ENCODE measurements at regions not wholly inside any gene's neighbourhood (a gene's known extent, or its start where the extent isn't known, plus 50 kb on each side); places are given as distances from the start of the nearest gene placed in this dataset.

DNA sequence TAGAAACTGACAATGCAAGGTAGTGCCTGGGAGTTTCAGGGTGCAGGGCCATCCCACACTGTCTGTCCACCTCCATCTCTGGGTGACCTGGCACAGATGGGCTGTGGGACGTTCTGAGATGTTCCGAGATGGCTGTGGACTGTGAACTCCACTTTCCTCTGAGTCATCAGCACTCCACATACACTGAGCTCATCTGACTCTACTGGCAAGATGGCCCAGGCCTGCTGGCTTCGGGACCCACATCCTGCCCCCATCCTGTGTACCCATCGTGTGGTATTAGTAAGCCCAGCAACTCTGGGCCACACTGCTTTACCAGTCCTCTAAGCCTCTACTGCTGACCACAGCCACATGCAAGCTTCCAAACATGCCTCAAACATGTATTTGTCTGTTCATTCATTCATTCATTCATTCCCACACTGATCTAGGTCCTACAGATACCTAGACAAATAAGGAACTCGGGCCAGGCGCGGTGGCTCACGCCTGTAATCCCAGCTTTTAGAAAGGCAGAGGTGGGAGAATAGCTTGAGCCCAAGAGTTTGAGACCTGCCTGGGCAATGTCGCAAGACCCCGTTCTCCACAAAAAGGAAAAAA is 124.8 kb upstream of the CXCR4 start:
- no peak overlapping the region for H3K4me3 ChIP-seq (replicated peaks; ENCODE audit: low read depth, low read length)
- TF ChIP-seq, protein P1, sequence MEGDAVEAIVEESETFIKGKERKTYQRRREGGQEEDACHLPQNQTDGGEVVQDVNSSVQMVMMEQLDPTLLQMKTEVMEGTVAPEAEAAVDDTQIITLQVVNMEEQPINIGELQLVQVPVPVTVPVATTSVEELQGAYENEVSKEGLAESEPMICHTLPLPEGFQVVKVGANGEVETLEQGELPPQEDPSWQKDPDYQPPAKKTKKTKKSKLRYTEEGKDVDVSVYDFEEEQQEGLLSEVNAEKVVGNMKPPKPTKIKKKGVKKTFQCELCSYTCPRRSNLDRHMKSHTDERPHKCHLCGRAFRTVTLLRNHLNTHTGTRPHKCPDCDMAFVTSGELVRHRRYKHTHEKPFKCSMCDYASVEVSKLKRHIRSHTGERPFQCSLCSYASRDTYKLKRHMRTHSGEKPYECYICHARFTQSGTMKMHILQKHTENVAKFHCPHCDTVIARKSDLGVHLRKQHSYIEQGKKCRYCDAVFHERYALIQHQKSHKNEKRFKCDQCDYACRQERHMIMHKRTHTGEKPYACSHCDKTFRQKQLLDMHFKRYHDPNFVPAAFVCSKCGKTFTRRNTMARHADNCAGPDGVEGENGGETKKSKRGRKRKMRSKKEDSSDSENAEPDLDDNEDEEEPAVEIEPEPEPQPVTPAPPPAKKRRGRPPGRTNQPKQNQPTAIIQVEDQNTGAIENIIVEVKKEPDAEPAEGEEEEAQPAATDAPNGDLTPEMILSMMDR (IDR thresholded peaks at IDR 0.05; ENCODE audit: low read depth, low read length, missing control alignments): no peak
- DNase-seq (ENCODE audit: extremely low read depth, low read depth): no peak

DNA sequence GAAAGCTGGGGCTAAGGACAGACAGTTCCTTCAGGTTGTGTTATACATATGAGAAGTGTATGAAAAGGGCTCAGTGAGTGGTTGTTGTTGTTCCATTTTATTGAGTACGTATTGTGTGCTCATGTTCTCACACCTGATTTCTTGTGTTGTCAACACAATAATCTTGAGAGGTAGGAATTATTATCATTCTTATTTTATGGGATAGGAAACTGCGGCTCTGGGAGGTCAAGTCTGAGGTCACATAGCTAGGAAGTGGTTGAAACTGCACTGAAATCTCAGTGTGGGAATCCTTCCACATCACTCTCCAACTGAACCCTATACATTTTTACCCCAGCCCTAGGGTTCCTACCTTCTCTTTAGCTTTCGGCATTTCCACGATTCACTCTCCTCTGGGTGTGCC is 124.2 kb upstream of the CXCR4 start:
- DNase-seq (ENCODE audit: extremely low read depth, low read depth): no peak
- TF ChIP-seq, protein P1 (IDR thresholded peaks at IDR 0.05; ENCODE audit: low read depth, low read length, missing control alignments): no peak
- no peak overlapping the region for H3K4me3 ChIP-seq (replicated peaks; ENCODE audit: low read depth, low read length)

DNA sequence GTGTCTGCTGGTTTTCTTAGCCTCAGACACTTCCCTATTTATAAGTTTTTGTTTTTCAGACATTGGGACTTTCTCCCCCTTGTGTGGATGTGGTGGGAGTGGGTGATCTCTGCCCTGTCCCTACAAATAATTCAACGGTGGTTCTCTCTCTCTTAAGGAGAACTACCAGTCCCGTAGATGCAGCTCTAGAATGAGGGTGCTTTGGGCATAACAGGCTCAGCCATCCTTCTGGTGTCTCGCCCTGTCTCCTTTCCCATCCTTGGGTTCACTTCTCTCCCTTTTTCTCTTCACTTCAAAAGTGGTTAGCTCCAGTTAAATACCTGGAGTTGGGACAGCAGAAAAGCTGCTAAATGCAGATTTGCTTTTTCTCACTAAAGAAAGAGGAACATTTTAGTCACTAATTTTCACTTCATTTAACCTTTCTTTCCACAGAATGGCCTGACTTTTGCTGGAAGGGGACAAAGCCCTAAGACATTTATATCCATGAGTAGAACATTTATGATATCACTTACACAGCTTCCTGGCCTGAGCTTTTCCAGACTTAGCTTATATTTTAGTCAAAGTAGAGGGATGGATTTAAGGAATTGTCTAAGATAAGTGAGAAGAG is 121.2 kb upstream of the CXCR4 start:
- no peak overlapping the region for H3K4me3 ChIP-seq (replicated peaks; ENCODE audit: low read depth, low read length)
- no peak for DNase-seq (ENCODE audit: extremely low read depth, low read depth)
- TF ChIP-seq, protein P1 (IDR thresholded peaks at IDR 0.05; ENCODE audit: low read depth, low read length, missing control alignments): no peak

DNA sequence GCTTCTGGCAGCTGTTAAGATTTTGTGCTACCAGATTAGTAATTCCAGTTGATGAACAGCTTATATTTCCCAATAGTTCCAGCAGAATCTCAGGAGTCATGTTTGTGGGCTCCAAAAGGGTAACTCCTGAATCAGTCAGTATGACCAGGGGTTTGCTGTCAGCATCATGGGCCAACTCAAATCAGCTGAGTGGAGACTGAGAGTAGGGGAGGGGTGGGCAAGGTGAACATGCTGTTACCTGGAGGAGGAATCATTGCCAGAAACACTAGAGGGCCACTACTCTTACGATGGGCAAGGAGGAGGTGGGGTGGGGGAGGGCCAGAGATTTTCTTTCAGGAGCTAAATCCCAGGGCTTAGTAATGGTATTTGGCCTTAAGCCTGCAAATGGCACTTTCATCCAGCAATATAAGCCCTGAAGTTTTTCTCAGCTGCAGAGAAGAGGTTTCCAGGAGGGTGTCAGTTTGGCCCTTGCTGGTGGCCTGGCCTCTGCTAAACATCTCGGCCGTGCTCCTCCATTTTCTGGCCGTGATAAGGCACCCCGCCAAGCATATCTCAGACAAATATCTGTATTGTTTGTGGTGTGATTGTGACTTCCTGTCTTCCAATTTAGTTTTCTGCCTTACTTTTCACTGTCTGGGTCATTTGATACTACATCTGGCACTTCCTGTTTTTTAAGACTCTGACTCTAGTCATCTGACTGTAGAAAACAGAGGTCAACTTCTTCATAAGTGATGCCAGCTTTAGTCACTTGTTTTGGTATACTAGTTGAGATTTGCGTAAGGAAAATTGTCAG is 120.5 kb upstream of the CXCR4 start:
- H3K4me3 ChIP-seq (replicated peaks; ENCODE audit: low read depth, low read length): no peak overlapping the region
- TF ChIP-seq, protein P1 (IDR thresholded peaks at IDR 0.05; ENCODE audit: low read depth, low read length, missing control alignments): no peak
- peak; percentile 62 for DNase-seq (ENCODE audit: extremely low read depth, low read depth)

DNA sequence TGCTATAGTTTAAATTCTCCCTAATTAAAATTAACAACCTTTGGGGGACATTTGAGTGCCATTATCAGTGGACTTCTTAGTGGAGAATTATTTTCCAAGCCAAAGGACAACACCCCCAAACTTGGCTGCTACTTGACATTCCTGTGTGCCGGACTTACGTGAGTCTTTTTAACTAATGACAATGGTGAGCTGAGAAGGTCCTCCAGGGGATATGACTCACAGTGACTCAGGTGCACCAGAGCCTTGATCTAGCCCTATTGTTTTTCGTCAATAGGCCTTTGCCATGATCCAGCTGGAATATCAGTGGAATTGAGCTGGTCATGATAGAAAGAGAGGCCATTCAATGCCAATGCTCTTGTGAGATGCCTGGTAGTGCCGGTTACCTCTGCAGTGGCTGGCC is 118.1 kb upstream of the CXCR4 start:
- no peak for DNase-seq (ENCODE audit: extremely low read depth, low read depth)
- H3K4me3 ChIP-seq (replicated peaks; ENCODE audit: low read depth, low read length): no peak overlapping the region
- TF ChIP-seq, protein P1 (IDR thresholded peaks at IDR 0.05; ENCODE audit: low read depth, low read length, missing control alignments): no peak

DNA sequence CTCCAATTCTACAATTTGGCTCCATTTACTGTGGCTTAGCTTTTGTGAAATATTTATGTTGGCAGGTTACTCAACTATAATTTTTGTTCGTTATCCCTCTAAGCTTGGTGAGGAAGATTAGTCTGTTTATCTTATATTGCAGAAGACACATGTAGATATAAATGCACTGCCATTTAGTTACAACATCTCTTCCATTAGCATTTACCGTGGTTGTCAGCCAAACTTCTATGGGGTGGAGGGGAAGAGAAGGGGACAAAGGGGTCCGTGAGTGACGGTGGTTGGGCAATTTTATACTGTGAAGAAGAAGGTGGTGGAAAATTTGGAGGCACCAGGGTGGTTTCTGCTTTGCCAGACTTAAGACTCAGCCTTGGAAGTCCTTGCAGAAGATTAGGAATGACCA is 117.6 kb upstream of the CXCR4 start:
- H3K4me3 ChIP-seq (replicated peaks; ENCODE audit: low read depth, low read length): no peak overlapping the region
- DNase-seq (ENCODE audit: extremely low read depth, low read depth): no peak
- TF ChIP-seq, protein P1 (IDR thresholded peaks at IDR 0.05; ENCODE audit: low read depth, low read length, missing control alignments): no peak

All from HFF-Myc (cell line).